ENCODE measurements at regions not wholly inside any gene's neighbourhood (a gene's known extent, or its start where the extent isn't known, plus 50 kb on each side); places are given as distances from the start of the nearest gene placed in this dataset.

- no peak for TF ChIP-seq MAFK (IDR thresholded peaks at IDR 0.05; ENCODE audit: low read depth, low read length)
- TF ChIP-seq FOSL1 (IDR thresholded peaks at IDR 0.05; ENCODE audit: insufficient read depth, low read depth, low read length) = no peak
- no peak for TF ChIP-seq CTCF (IDR thresholded peaks at IDR 0.05; ENCODE audit: control extremely low read depth in 1 of 3, insufficient read depth in 1 of 3, low read depth in 1 of 3, low read length in 3 of 3)
- no peak for TF ChIP-seq USF2 (IDR thresholded peaks at IDR 0.05; ENCODE audit: low read length)
- TF ChIP-seq POLR2AphosphoS5 (IDR thresholded peaks at IDR 0.05; ENCODE audit: low read depth, low read length) = no peak
- TF ChIP-seq JUND (IDR thresholded peaks at IDR 0.05; ENCODE audit: low read length) = no peak
- TF ChIP-seq EZH2 (IDR thresholded peaks at IDR 0.05; ENCODE audit: low read depth, low read length, severe bottlenecking) = no peak
- TF ChIP-seq RFX5 (IDR thresholded peaks at IDR 0.05; ENCODE audit: borderline replicate concordance, low read depth, low read length) = no peak
- no peak for TF ChIP-seq TAF1 (IDR thresholded peaks at IDR 0.05; ENCODE audit: low read depth, low read length)
- no peak for TF ChIP-seq SIRT6 (IDR thresholded peaks at IDR 0.05; ENCODE audit: low read length)
These were observed 803.8 kb upstream of the AMOT start for GRCh38 chrX:113644426-113644825.
